Endodermal cell (in vitro differentiated cells): ENCODE measurements at regions not wholly inside any gene's neighbourhood (a gene's known extent, or its start where the extent isn't known, plus 50 kb on each side); places are given as distances from the start of the nearest gene placed in this dataset.
A peak's percentile ranks its signal among the peaks of the same experiment; 100 is the strongest.

ENCODE experiments used
- DNase-seq: peaks from one replicate; pipeline ENCODE4 v3.0.0-alpha.2; 2017
- H3K27ac ChIP-seq: 2 replicates; pipeline ENCODE4 v1.5.1; 2013; ENCODE audit warnings: mild to moderate bottlenecking, low read depth, low read length, moderate library complexity
- H3K27me3 ChIP-seq: 2 replicates; pipeline ENCODE4 v1.6.1; 2013; ENCODE audit warnings: mild to moderate bottlenecking, low read length, moderate library complexity; ENCODE audit not compliant: insufficient read depth, control insufficient read depth, poor library complexity, severe bottlenecking
- H3K36me3 ChIP-seq: 2 replicates; pipeline ENCODE4 v1.7.0; 2013; ENCODE audit warnings: mild to moderate bottlenecking, low read length, moderate library complexity; ENCODE audit not compliant: control insufficient read depth, insufficient read depth
- H3K4me1 ChIP-seq: one replicate; pipeline ENCODE4 v1.7.0; 2013; ENCODE audit warnings: low read length; ENCODE audit not compliant: control insufficient read depth, insufficient read depth
- H3K4me3 ChIP-seq: 2 replicates; pipeline ENCODE4 v1.5.1; 2013; ENCODE audit warnings: mild to moderate bottlenecking, low read length, moderate library complexity
- H3K9ac ChIP-seq: 2 replicates; pipeline ENCODE4 v1.6.1; 2013; ENCODE audit warnings: mild to moderate bottlenecking, low read length, moderate library complexity; ENCODE audit not compliant: poor library complexity, severe bottlenecking; ENCODE audit errors: extremely low read depth
- H3K9me3 ChIP-seq: 2 replicates; pipeline ENCODE4 v1.6.1; 2013; ENCODE audit warnings: mild to moderate bottlenecking, low read length, moderate library complexity; ENCODE audit not compliant: control insufficient read depth
- H3K27ac Mint-ChIP-seq: 2 replicates; pipeline ENCODE4 v1.8.0; 2020; ENCODE audit warnings: mixed read lengths
- H3K27me3 Mint-ChIP-seq: 2 replicates; pipeline ENCODE4 v1.8.0; 2021; ENCODE audit warnings: mild to moderate bottlenecking, mixed read lengths; ENCODE audit not compliant: insufficient read depth
- H3K36me3 Mint-ChIP-seq: 2 replicates; pipeline ENCODE4 v1.8.0; 2020; ENCODE audit warnings: low read depth, mixed read lengths
- H3K4me1 Mint-ChIP-seq: 2 replicates; pipeline ENCODE4 v1.8.0; 2020; ENCODE audit warnings: mixed read lengths
- H3K4me3 Mint-ChIP-seq: 2 replicates; pipeline ENCODE4 v1.8.0; 2020; ENCODE audit warnings: mild to moderate bottlenecking, moderate library complexity, mixed read lengths
- H3K9me3 Mint-ChIP-seq: 2 replicates; pipeline ENCODE4 v1.8.0; 2020; ENCODE audit warnings: mild to moderate bottlenecking, mixed read lengths
- CTCF ChIP-seq: fragments of 200-600 bp; sonication (generic); conservative IDR thresholded peaks from 2 replicates; pipeline ENCODE4 v1.5.0; 2021; ENCODE audit warnings: antibody characterized with exemption, mild to moderate bottlenecking
- WGBS, 2 experiments: methylation state at CpG; one replicate each; pipeline versions ENCODE4 v1.1.5 to v1.1.7; 2013; ENCODE audit warnings: missing lambda C conversion rate in 2 of 2, mixed read lengths in 1 of 2; ENCODE audit not compliant: insufficient coverage in 1 of 2, insufficient read length in 1 of 2; 5-methylcytosine and 5-hydroxymethylcytosine counted together

GRCh38 chr9:99730062-99730461 lies 91.6 kb upstream of the NR4A3 start:
- no peaks in the 10 kb centered on the region for H3K36me3 Mint-ChIP-seq
- no peaks in the 10 kb centered on the region for H3K36me3 ChIP-seq
- H3K9me3 ChIP-seq, result no peaks in the 10 kb centered on the region
- H3K4me1 ChIP-seq, result no peaks in the 10 kb centered on the region
- H3K4me1 Mint-ChIP-seq, result peaks cover 16% of the 10 kb centered on the region
- no peak overlapping the region for H3K27ac ChIP-seq
- no peaks in the 10 kb centered on the region for H3K27me3 ChIP-seq
- no peak overlapping the region for H3K4me3 Mint-ChIP-seq
- no peak for DNase-seq
- no peaks in the 10 kb centered on the region for H3K9me3 Mint-ChIP-seq
- peak; percentile 20 for TF ChIP-seq CTCF
- 83% methylated on average over 2 of the region's 2 CpGs; no CpG with 5 or more reads in 1 of the 2 experiments for WGBS, 2 experiments
- H3K4me3 ChIP-seq, result no peak overlapping the region
- no peak overlapping the region for H3K9ac ChIP-seq
- H3K27ac Mint-ChIP-seq, result no peak overlapping the region
- no peaks in the 10 kb centered on the region for H3K27me3 Mint-ChIP-seq

GRCh38 chr9:99731950-99732349 lies 89.7 kb upstream of the NR4A3 start:
- peak; percentile 61 for TF ChIP-seq CTCF
- no peaks in the 10 kb centered on the region for H3K9me3 ChIP-seq
- no peaks in the 10 kb centered on the region for H3K4me1 ChIP-seq
- no peaks in the 10 kb centered on the region for H3K27me3 ChIP-seq
- H3K36me3 Mint-ChIP-seq, result no peaks in the 10 kb centered on the region
- H3K27ac Mint-ChIP-seq, result no peak overlapping the region
- H3K27me3 Mint-ChIP-seq, result peaks cover 2% of the 10 kb centered on the region
- no peak overlapping the region for H3K4me3 Mint-ChIP-seq
- H3K4me3 ChIP-seq, result no peak overlapping the region
- H3K27ac ChIP-seq, result no peak overlapping the region
- whole genome bisulfite sequencing, 2 experiments, result 67 to 91% methylated on average over 1 to 2 of the region's 2 CpGs
- DNase-seq, result peak; percentile 53
- H3K36me3 ChIP-seq, result no peaks in the 10 kb centered on the region
- no peak overlapping the region for H3K9ac ChIP-seq
- H3K9me3 Mint-ChIP-seq, result no peaks in the 10 kb centered on the region
- H3K4me1 Mint-ChIP-seq, result peaks cover 12% of the 10 kb centered on the region

- Histone ChIP-seq H3K27ac (no peak overlapping the region), H3K4me1 (no peaks in the 10 kb centered on the region), H3K4me3 (no peak overlapping the region), H3K36me3 (no peaks in the 10 kb centered on the region), H3K27me3 (no peaks in the 10 kb centered on the region), H3K9me3 (no peaks in the 10 kb centered on the region), H3K9ac (no peak overlapping the region)
- no peaks in the 10 kb centered on the region for H3K36me3 Mint-ChIP-seq
- no peak overlapping the region for H3K27ac Mint-ChIP-seq
- no peak overlapping the region for H3K4me3 Mint-ChIP-seq
- H3K4me1 Mint-ChIP-seq, result peaks cover 10% of the 10 kb centered on the region
- H3K9me3 Mint-ChIP-seq, result no peaks in the 10 kb centered on the region
- no peak for TF ChIP-seq CTCF
- 94 to 95% methylated on average over 4 to 5 of the region's 5 CpGs for WGBS, 2 experiments
- H3K27me3 Mint-ChIP-seq, result peaks cover 6% of the 10 kb centered on the region
- DNase-seq, result no peak
These were observed 89.0 kb upstream of the NR4A3 start for GRCh38 chr9:99732715-99733114.
